ENCODE measurements at regions not wholly inside any gene's neighbourhood (a gene's known extent, or its start where the extent isn't known, plus 50 kb on each side); places are given as distances from the start of the nearest gene placed in this dataset.

DNA sequence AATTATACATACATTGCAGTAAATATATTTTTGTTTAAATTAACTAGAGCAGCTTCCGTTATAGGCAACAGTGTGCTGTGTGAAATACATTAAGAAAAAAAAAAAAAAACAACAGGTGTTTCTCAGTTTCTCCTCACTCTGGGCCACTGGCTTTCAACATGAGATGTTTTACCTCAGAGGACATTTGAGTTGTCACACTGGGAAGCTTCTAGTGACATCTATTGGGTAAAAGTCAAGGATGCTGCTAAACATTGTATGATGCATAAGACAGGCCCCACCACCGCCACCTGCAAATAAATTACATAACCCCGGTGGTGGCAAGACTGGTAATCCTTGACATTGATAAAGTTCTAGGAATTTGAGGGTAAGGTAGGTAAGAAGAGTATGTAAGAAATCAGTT lies 1512.2 kb downstream of the C4orf33 start:
- TF ChIP-seq SPI1 (IDR thresholded peaks at IDR 0.05; ENCODE audit: low read depth, low read length) (no peak), POLR2A (IDR thresholded peaks at IDR 0.05; ENCODE audit: low read depth, low read length) (no peak)

All from GM12891 (cell line).